Colon (tissue), 2 donors: ENCODE measurements at regions not wholly inside any gene's neighbourhood (a gene's known extent, or its start where the extent isn't known, plus 50 kb on each side); places are given as distances from the start of the nearest gene placed in this dataset.
"Not testable (repeated sequence)": the region's sequence is repeated elsewhere in the genome, so short reads cannot be mapped to it uniquely, and the experiment has no call there.

Source experiments
- FAIRE-seq: peaks from 2 replicates; lab custom pipeline; 2012; peaks lifted over from hg19 to GRCh38; lab: Jason Lieb, UNC
- donor health status: control.
- donor health status: control.

GRCh38 chr5:125045646-125046045 is 299.2 kb upstream of the ZNF608 start:
- FAIRE-seq: no peak

DNA sequence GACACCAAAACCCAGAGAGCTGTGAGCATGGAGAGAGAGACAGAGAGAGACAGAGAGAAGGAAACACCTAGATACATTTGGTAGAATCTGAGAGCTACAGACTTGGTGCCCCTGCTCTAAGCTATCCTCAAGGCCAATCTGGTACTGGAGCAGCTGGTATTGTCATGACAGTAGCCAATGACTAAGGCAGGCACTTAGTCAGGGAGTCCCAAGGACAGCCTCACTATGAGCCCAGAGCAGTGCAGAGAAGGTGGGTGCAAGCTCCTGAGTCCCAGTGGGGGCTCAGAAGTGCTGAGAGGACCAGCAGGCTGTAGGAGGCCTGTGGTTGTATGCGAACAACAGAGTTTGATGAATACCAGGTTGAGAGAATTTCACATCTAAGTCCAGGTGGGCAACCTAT is 300.4 kb upstream of the ZNF608 start:
- no peak for FAIRE-seq

DNA sequence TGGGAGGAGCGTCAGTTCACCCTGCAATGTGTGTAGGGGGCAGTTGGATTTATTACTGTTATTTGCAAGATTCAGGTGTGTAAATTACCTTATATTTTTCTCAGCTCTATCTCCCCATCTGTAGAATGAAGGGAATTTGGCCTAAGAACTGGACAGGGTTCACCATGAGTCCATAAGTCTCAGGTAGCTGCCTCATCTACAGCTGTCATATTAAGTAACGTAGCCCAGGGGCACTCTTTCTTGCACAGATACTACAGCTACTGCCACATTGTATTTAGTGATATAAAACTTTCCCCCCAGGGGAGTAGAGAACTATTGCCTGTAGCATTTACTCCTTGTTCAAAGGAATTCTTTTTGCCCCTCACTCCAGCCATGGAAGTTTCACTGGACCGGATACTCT is 301.4 kb upstream of the ZNF608 start:
- no peak for FAIRE-seq

DNA sequence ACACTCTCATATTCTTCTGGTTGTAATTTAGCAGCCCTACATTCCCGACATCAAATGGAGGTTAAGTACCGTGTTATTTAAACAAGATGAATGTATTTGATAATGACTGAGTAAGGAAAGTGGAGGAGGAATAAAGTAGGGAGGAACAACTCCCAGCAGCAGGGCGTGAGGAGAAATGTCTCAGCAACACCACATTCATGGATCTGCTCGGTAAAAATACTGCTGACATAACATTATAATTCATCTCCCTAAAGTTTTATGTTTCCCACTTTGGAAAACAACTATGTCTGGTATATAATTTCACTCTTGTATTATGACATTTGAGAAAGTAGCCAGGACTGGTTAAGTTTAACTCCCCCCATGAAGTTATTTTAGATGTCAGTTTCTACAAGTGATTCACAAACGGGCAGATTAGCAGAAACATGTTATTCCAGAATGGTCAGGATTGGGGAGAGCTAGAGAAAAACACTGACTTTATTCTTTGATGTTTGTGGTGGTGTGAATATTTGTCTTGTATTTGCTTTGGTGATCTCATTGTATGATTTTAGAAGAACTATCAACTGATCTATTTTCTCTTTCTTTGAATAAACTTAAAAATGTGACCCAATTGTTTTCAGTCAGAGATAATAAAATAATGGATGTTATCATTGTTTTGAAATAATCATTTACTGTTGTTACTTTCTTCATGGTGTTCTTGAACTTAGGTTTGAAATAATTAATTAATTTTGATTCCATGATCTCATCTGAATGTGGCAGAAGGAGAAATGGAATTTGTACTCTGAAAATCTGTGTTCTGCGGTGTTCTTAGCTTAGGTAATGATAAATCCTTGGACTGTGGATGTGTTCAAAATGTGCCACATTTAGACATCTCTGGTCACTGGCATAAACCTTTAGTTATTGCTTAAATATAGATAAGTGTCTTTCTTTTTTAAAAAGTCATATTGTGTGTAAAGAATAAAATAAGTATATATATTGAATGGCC is 303.6 kb upstream of the ZNF608 start:
- FAIRE-seq: no peak

GRCh38 chr5:125050926-125051325 is 304.5 kb upstream of the ZNF608 start:
- no peak for FAIRE-seq

- no peak for FAIRE-seq
Observed at GRCh38 chr5:125052584-125052983, 306.1 kb upstream of the ZNF608 start.

DNA sequence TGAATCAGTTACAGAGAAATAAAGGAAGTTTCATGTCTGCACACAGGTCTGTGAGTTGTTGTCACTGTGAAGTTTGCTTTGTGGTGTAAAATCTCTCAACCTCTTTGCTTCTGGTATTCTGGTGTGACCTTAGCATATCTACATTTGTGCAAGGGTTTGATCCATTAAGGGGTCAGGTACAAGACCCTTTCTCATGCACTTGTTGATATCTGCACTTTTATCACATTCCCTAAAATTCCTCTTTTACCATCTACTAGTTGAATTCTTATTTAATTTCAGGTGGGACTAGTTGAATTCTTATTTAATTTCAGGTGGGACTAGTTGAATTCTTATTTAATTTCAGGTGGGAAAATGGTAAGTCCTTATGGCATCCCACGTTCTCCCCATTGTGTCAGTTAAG is 306.7 kb upstream of the ZNF608 start:
- no peak for FAIRE-seq

- FAIRE-seq: no peak
Observed at GRCh38 chr5:125054146-125054545, 307.7 kb upstream of the ZNF608 start.

DNA sequence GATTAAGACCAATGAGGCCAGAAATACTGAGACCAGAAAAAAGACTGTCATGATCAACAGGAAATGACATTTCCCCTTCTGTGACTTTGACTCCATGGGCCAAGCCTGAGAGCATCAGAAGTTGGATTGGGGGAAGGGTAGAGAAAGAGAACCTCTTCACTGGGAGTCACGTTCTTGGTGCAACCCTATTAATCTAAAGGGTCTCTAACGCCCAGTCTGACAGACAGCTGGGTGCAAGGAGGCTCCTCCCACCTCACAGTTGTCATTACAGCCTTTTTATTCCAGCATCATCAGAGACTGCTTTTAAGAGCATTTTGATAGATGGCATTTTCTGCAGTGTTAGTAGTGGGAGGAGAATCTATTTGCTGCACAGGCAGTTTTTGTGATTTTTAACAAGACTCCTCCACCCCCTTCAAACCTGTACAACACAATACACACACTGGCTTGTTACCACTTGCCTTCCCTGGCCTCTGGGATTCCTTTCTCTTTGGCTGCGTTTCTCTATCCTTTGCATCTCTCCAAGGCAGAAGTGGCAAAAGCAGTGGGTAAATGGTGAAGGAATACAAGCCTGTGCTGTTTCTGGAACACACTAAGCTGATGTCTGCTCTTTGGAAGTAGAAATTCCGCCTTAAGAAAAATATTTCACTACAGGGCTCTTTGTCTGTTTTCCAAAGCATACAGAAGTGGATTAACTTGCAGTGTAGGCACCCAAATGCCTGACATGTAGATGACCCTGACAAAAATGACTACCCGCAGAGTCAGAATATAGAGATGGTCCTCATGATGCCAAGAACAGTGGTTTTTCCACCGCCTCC is 310.4 kb upstream of the ZNF608 start:
- FAIRE-seq: no peak

DNA sequence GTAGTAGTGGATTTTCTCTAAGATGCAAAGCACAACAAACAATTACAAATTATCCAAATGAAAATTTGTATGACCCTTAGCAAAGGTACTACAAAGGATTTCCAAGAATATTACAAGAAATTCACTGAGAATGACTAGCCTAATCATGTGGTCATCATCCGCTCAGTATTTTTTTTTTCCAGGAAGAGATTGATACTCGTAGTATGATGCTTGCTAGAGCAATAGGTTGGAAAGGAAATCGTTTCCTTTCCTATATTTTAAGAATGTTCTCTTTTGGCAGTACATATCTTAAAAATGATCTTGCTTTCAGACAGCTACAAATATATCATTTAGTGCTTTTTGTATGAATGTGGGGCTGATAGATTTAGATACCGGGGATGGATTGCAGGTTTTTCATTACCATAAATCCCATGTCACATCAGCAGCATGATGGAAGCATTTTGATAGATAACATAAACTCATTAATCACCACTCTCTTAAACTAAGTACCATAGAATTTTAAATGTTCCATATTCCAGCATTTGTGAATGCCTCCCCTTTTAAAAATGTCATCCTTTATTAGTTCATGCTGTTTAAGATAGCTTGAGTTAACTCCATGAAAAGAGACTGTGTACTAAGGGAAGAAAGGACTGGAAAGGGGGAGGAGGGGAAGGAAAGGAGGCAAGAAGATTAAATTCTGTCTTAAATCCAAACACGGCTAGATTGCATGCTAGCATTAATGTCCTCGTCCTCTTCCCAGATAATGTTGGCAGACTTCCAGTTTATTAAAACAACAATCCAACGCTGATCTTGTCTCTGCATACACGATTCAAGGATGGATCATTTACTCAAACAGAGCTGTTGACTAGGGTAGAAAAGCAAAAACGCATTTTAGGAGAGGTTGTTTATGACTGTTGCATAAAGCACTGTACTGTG is 311.7 kb upstream of the ZNF608 start:
- no peak for FAIRE-seq

DNA sequence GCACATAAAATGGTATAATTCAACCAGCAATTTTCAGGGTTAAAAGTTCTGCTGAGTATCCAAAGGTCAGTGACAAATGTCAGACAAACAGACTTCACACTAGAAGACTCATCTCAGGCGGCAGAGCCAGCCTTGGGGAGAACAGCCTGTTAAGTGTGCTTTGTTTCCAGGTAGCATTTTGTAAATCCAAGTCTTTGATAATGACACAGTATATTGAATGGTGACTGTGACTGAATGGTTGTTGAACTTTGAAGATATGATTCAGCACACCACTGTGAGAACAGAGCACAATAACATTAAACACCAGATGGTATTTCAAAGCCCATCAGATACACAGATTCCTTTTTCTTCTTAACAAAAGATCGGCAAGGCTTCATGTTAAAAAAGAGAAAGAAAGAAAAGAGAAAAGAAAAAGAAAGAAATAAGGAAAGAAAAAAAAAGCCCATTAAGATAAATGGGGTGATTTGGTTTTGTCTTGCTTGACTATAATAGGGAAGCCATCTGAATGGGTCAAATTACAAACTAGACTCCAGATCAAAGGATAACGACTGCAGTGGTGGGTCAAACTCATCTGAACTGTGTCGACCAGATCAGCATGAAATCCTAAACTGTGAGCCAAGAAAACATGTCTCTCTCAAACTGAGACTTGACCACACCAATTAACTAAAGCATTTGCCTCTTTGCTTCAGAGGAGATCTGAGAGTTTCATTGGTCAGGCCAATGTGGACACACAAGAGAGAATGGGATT is 313.0 kb upstream of the ZNF608 start:
- no peak for FAIRE-seq

- no peak for FAIRE-seq
Observed at GRCh38 chr5:125061726-125062125, 315.3 kb upstream of the ZNF608 start.

DNA sequence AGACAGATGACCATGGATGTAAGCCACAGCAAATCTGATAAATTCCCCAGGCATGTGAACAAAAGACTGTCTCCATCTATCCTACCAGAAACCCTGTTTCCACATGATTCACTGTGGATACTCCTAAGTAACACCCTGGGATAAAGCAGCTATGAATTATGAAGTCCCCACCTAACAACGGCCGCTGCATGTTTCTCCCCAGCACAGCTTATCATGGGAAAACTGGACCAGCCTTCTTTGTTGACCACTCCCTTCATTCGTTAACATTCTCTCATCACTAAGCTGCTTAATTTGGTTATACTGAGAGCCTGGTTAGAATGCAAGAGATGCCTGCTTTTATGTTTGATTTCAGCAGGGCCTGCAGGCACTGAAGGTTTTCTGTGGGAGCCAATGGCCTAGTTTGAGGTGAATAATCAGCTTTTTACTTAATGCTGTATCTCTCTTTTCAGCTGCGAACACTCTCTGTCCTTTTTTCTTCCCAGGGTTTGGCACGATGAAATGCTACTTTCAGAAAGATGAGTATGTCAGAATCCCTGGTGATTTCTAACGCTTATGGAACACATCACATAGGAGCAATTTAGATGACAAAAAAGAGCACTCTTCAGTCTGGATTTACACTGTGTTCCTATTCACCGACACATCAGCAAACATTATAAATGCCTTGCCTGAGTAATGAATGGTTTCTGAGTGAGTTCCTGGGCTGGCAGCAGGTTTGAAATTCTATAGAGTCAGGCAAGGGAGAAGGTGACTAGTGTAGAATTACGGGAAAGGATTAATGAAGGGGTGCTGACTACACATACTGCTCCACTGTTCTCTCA is 318.4 kb upstream of the ZNF608 start:
- no peak for FAIRE-seq

- no peak for FAIRE-seq
Observed at GRCh38 chr5:125065741-125066140, 319.3 kb upstream of the ZNF608 start.

- no peak for FAIRE-seq
Observed at GRCh38 chr5:125070961-125071360, 324.5 kb upstream of the ZNF608 start.

DNA sequence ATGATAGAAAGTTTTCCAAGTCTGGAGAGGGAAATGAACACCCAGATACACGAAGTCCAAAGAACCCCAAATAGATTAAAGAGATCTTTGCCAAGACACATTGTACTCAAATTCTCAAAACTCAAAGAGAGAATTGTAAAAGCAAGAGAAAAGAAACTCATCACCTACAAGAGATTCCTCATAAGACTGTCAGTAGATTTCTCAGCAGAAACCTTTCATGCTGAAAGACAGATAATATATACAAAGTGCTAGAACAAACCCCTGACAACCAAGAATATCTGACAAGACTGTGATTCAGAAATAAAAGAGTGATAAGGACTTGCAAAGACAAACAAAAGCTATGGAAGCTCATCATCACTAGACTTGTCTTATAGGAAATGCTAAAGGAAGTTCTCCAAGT is 326.7 kb upstream of the ZNF608 start:
- FAIRE-seq: no peak

DNA sequence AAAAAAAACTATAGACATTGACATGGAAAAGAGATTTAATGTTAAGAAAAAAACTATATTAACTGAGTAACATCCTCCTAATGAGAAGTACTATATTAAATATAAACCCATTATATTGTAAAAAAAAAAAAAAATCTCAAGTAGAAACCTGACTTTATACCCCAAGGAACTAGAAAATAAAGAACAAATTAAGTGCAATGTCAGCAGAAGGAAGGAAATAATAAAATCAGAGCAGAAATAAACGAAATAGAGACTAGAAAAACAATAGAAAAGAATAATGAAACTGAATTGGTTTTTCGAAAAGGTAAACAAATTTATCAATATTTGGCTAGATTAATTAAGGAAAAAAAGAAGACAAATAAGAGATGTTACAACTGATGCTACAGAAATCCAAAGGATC is 329.1 kb upstream of the ZNF608 start:
- no peak for FAIRE-seq

DNA sequence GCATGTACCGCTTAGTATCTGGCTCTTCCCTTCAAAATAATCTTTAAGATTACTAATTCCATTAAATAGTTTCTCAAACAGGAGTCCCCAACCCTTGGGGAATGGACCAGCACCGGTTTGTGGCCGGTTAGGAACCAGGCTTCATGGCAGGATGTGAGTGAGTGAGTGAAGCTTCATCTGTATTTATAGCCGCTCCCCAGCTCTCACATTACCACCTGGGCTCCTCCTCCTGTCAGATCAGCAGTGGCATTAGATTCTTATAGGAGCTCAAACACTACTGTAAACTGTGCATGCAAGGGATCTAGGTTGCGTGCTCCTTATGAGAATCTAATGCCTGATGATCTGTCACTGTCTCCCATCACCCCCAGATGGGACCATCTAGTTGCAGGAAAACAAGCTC is 332.6 kb upstream of the ZNF608 start:
- FAIRE-seq: not testable (repeated sequence)

- no peak for FAIRE-seq
Observed at GRCh38 chr5:125081101-125081500, 334.7 kb upstream of the ZNF608 start.

GRCh38 chr5:125083981-125084380 is 337.5 kb upstream of the ZNF608 start:
- FAIRE-seq: no peak
